H1 (cell line): ENCODE measurements at regions not wholly inside any gene's neighbourhood (a gene's known extent, or its start where the extent isn't known, plus 50 kb on each side); places are given as distances from the start of the nearest gene placed in this dataset.

ENCODE experiments used
- CTCF ChIA-PET: fragments of 300-600 bp; sonication (Branson Sonifier 250); formaldehyde crosslinking; loops from one replicate; lab custom pipeline; 2021; ENCODE audit not compliant: partially characterized antibody; lab: Charles Lee
- POLR2A ChIA-PET: fragments of 300-600 bp; sonication (Branson Sonifier 250); formaldehyde crosslinking; loops from one replicate; lab custom pipeline; 2021; ENCODE audit warnings: inconsistent platforms; ENCODE audit not compliant: partially characterized antibody; lab: Charles Lee
- DNase-seq, 2 experiments: peaks; one replicate each; pipeline versions ENCODE4 v3.0.0 to v3.0.0-alpha.2; 2010 to 2022; ENCODE audit warnings: low spot score in 2 of 2, low read depth in 1 of 2, mixed read lengths in 1 of 2
- FAIRE-seq: peaks from 2 replicates; lab custom pipeline; 2011; peaks lifted over from hg19 to GRCh38; lab: Jason Lieb, UNC
- H2AFZ ChIP-seq: 2 replicates; pipeline ENCODE4 v1.8.1; 2012; ENCODE audit warnings: low read length, inconsistent platforms
- H2AK5ac ChIP-seq: 2 replicates; pipeline ENCODE4 v1.6.1; 2013; ENCODE audit warnings: low read depth, low read length
- H2BK120ac ChIP-seq: replicated peaks from 2 replicates; pipeline ENCODE3; 2013; ENCODE audit warnings: low read depth, low read length, inconsistent platforms
- H2BK12ac ChIP-seq: 2 replicates; pipeline ENCODE4 v1.6.1; 2013; ENCODE audit warnings: low read depth, low read length
- H2BK15ac ChIP-seq: 2 replicates; pipeline ENCODE4 v1.6.1; 2013; ENCODE audit warnings: low read length
- H2BK20ac ChIP-seq: 2 replicates; pipeline ENCODE4 v1.6.1; 2013; ENCODE audit warnings: low read length
- H2BK5ac ChIP-seq: 2 replicates; pipeline ENCODE4 v1.6.1; 2013; ENCODE audit warnings: low read depth, low read length
- H3K14ac ChIP-seq: 2 replicates; pipeline ENCODE4 v1.6.1; 2013; ENCODE audit warnings: inconsistent platforms; ENCODE audit not compliant: insufficient read length
- H3K18ac ChIP-seq: 2 replicates; pipeline ENCODE4 v1.6.1; 2013; ENCODE audit warnings: low read length; ENCODE audit errors: extremely low read depth
- H3K23ac ChIP-seq: 2 replicates; pipeline ENCODE4 v1.6.1; 2013; ENCODE audit warnings: inconsistent platforms; ENCODE audit not compliant: insufficient read length
- H3K23me2 ChIP-seq: 2 replicates; pipeline ENCODE4 v1.6.1; 2013; ENCODE audit warnings: low read depth, low read length
- H3K27ac ChIP-seq: 2 replicates; pipeline ENCODE4 v1.6.1; 2011; ENCODE audit warnings: low read depth, low read length, inconsistent platforms
- H3K27me3 ChIP-seq, 4 experiments: replicated peaks in 1 of 4; 1 replicate in 1 of 4; 2 replicates in 3 of 4; pipeline versions ENCODE4 v1.6.1 to v1.8.1; 2011 to 2013; ENCODE audit warnings: low read length in 3 of 4, mild to moderate bottlenecking in 3 of 4, inconsistent platforms in 2 of 4, mixed read lengths in 2 of 4, moderate library complexity in 1 of 4; ENCODE audit not compliant: control insufficient read depth in 3 of 4, insufficient read depth in 3 of 4; ENCODE audit errors: extremely low read depth in 1 of 4
- H3K36me3 ChIP-seq, 4 experiments: 2 replicates each; pipeline versions ENCODE4 v1.6.1 to v1.8.1; 2011 to 2013; ENCODE audit warnings: mild to moderate bottlenecking in 4 of 4, low read length in 3 of 4, moderate library complexity in 2 of 4, control low read depth in 1 of 4, inconsistent platforms in 1 of 4; ENCODE audit not compliant: insufficient read depth in 4 of 4, control insufficient read depth in 2 of 4
- H3K4ac ChIP-seq: replicated peaks from 2 replicates; pipeline ENCODE3; 2013; ENCODE audit warnings: low read length, low read depth, mixed read lengths, inconsistent platforms; ENCODE audit not compliant: insufficient read length
- H3K4me1 ChIP-seq, 4 experiments: replicated peaks in 1 of 4; 1 replicate in 1 of 4; 2 replicates in 3 of 4; pipeline versions ENCODE4 v1.6.1 to v1.8.1; 2011 to 2013; ENCODE audit warnings: low read length in 3 of 4, inconsistent platforms in 2 of 4, mixed read lengths in 1 of 4; ENCODE audit not compliant: insufficient read depth in 4 of 4, control insufficient read depth in 3 of 4
- H3K4me2 ChIP-seq, 2 experiments: 2 replicates each; pipeline versions ENCODE4 v1.6.1 to v1.8.1; 2011 to 2013; ENCODE audit warnings: low read depth in 2 of 2, low read length in 2 of 2, control low read depth in 1 of 2, inconsistent platforms in 1 of 2, mild to moderate bottlenecking in 1 of 2; ENCODE audit not compliant: insufficient read depth in 1 of 2
- H3K4me3 ChIP-seq, 4 experiments: fragments of 200-600, 300-600 bp in 1 of 4; sonication (generic), shearing (Covaris generic), sonication (Bioruptor Twin) in 1 of 4; 2 replicates each; pipeline versions ENCODE4 v1.5.1 to v1.8.1; 2011 to 2016; ENCODE audit warnings: low read length in 4 of 4, low read depth in 3 of 4, control low read depth in 2 of 4, inconsistent platforms in 2 of 4, mild to moderate bottlenecking in 2 of 4, mixed read lengths in 1 of 4, moderate library complexity in 1 of 4; ENCODE audit not compliant: insufficient read depth in 2 of 4; ENCODE audit errors: extremely low read depth in 1 of 4
- H3K56ac ChIP-seq: replicated peaks from 2 replicates; pipeline ENCODE3; 2013; ENCODE audit warnings: low read depth, mild to moderate bottlenecking, mixed read lengths, low read length, inconsistent platforms; ENCODE audit not compliant: insufficient read length
- H3K79me1 ChIP-seq: 2 replicates; pipeline ENCODE4 v1.6.1; 2013; ENCODE audit warnings: low read depth, low read length, control low read depth
- H3K79me2 ChIP-seq, 2 experiments: 2 replicates each; pipeline versions ENCODE4 v1.6.1 to v1.8.1; 2012 to 2013; ENCODE audit warnings: low read length in 2 of 2, mild to moderate bottlenecking in 2 of 2, inconsistent platforms in 1 of 2; ENCODE audit not compliant: insufficient read depth in 2 of 2, control insufficient read depth in 1 of 2
- H3K9ac ChIP-seq, 4 experiments: replicated peaks in 1 of 4; 1 replicate in 1 of 4; 2 replicates in 3 of 4; pipeline versions ENCODE4 v1.6.1 to v1.8.1; 2011 to 2013; ENCODE audit warnings: low read depth in 3 of 4, low read length in 3 of 4, control low read depth in 2 of 4, mild to moderate bottlenecking in 2 of 4, moderate library complexity in 2 of 4, inconsistent platforms in 1 of 4; ENCODE audit errors: extremely low read depth in 1 of 4
- H3K9me3 ChIP-seq, 2 experiments: 2 replicates each; pipeline versions ENCODE4 v1.6.1 to v1.8.1; 2012 to 2013; ENCODE audit warnings: mild to moderate bottlenecking in 2 of 2, moderate library complexity in 2 of 2, control low read depth in 1 of 2, inconsistent platforms in 1 of 2, low read depth in 1 of 2, low read length in 1 of 2, mixed read lengths in 1 of 2; ENCODE audit not compliant: insufficient read depth in 2 of 2
- H4K20me1 ChIP-seq, 2 experiments: replicated peaks in 1 of 2; 2 replicates each; pipeline versions ENCODE3 to v1.8.1; 2011 to 2013; ENCODE audit warnings: inconsistent platforms in 2 of 2, low read length in 2 of 2, mild to moderate bottlenecking in 1 of 2; ENCODE audit not compliant: insufficient read depth in 2 of 2, control insufficient read depth in 1 of 2
- H4K5ac ChIP-seq: 2 replicates; pipeline ENCODE4 v1.6.1; 2013; ENCODE audit warnings: low read length, low read depth, mixed read lengths, inconsistent platforms; ENCODE audit not compliant: insufficient read length
- H4K8ac ChIP-seq: 2 replicates; pipeline ENCODE4 v1.8.0; 2013; ENCODE audit warnings: mild to moderate bottlenecking, moderate library complexity, low read length, inconsistent platforms; ENCODE audit not compliant: insufficient read depth; ENCODE audit errors: extremely low read depth
- H4K91ac ChIP-seq: replicated peaks from 2 replicates; pipeline ENCODE3; 2013; ENCODE audit warnings: low read length, mixed read lengths, inconsistent platforms; ENCODE audit not compliant: insufficient read length
- CREB1 ChIP-seq: IDR thresholded peaks from 2 replicates; pipeline ENCODE4 v1.6.1; 2012; ENCODE audit warnings: inconsistent platforms
- WGBS, 2 experiments: shearing (Covaris generic) in 1 of 2; methylation state at CpG; one replicate each; pipeline versions ENCODE4 v1.1.6 to v1.1.7; 2013 to 2015; ENCODE audit warnings: low lambda C conversion rate in 2 of 2, mixed read lengths in 2 of 2, inconsistent platforms in 1 of 2, low coverage in 1 of 2, missing lambda C conversion rate in 1 of 2; ENCODE audit not compliant: insufficient replicate concordance in 2 of 2, insufficient coverage in 1 of 2, insufficient read length in 1 of 2; ENCODE audit errors: extremely low coverage in 1 of 2, missing lambda C conversion rate in 1 of 2; 5-methylcytosine and 5-hydroxymethylcytosine counted together

DNA sequence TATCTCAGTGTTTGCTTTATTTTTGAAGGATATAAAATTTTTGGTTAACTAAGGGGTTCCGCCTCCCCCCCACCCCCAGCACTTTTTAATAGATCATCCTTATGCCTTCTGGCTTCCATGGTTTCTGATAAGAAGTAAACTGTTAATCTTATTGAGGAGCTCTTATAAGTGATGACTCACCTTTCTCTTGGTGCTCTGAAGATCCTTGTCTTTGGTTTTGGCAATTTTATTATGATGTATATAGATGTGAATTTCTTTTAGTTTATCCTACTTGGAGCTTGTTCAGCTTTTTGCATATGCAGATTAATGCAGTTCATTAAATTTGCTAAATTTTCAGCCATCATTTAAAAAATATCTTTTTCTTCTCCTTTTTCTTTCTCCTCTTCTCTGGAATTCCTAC lies 91.7 kb upstream of the CTAGE1 start:
- WGBS, 2 experiments = no CpG with 5 or more reads among the region's 1 CpG
- no peak for DNase-seq
- no peak overlapping the region for H4K91ac ChIP-seq
- H2BK5ac ChIP-seq = no peak overlapping the region
- H3K23ac ChIP-seq = no peak overlapping the region
- no peaks in the 10 kb centered on the region for H3K79me2 ChIP-seq
- no peak overlapping the region for H3K18ac ChIP-seq
- no peak overlapping the region for H4K5ac ChIP-seq
- H3K56ac ChIP-seq = no peak overlapping the region
- no peak for FAIRE-seq
- no peaks in the 10 kb centered on the region for H3K79me1 ChIP-seq
- POLR2A ChIA-PET = no interaction called here
- H3K27ac ChIP-seq = no peak overlapping the region
- TF ChIP-seq CREB1 = no peak
- TF ChIP-seq, all 59 proteins: peak for 0
- no peak overlapping the region for H2BK15ac ChIP-seq
- no peaks in the 10 kb centered on the region for H3K27me3 ChIP-seq
- H3K9me3 ChIP-seq = no peaks in the 10 kb centered on the region
- CTCF ChIA-PET = interaction anchor here (1.3 kb wide), 1 partner anchor 19 kb away, joined by 3 read pairs; no protein-coding TSS in a partner anchor
- H2AFZ ChIP-seq = no peak overlapping the region
- no peak overlapping the region for H2BK12ac ChIP-seq
- H3K36me3 ChIP-seq = no peaks in the 10 kb centered on the region
- no peak overlapping the region for H4K8ac ChIP-seq
- H3K4ac ChIP-seq = no peak overlapping the region
- no peak overlapping the region for H3K4me2 ChIP-seq
- no peak overlapping the region for H2BK120ac ChIP-seq
- H3K4me1 ChIP-seq = no peaks in the 10 kb centered on the region
- no peak overlapping the region for H2BK20ac ChIP-seq
- H2AK5ac ChIP-seq = no peak overlapping the region
- no peaks in the 10 kb centered on the region for H4K20me1 ChIP-seq
- H3K4me3 ChIP-seq = no peak overlapping the region
- H3K9ac ChIP-seq = no peak overlapping the region
- no peak overlapping the region for H3K14ac ChIP-seq
- H3K23me2 ChIP-seq = peaks cover 2% of the 10 kb centered on the region; the same call in 1 of the 2 replicates
